HG02938 (cell line): ENCODE measurements at regions not wholly inside any gene's neighbourhood (a gene's known extent, or its start where the extent isn't known, plus 50 kb on each side); places are given as distances from the start of the nearest gene placed in this dataset.
"Not testable (repeated sequence)": the region's sequence is repeated elsewhere in the genome, so short reads cannot be mapped to it uniquely, and the experiment has no call there.

Experiments
- ATAC-seq: cut with Tn5 transposase; IDR thresholded peaks from one replicate; pipeline ENCODE4 v1.9.1; 2021; ENCODE audit warnings: mild to moderate bottlenecking, moderate library complexity; ENCODE audit not compliant: unreplicated experiment

GRCh38 chr11:28938091-28938490 lies 829.9 kb downstream of the METTL15 start:
- no peak for ATAC-seq

DNA sequence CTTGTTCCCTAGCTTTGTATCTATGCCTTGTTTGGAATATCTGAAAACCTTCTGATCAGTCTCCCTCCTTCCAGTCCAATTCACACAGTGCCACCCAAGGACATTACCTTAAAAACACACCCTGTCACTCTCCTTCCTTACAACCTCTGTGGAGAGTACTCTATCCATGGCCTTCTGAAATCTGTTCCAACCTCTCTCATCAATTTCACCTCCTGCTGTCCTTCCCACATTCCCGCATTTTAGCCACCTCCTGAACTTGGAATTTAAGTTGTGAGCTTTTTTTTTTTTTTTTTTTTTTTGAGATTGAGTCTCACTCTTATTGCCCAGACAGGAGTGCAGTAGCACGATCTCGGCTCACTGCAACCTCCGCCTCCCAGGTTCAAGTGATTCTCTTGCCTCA lies 824.8 kb downstream of the METTL15 start:
- no peak for ATAC-seq

- ATAC-seq: no peak
Measured at GRCh38 chr11:28924004-28924403, 815.8 kb downstream of the METTL15 start.

- ATAC-seq: no peak
Measured at GRCh38 chr11:28922386-28922981, 814.3 kb downstream of the METTL15 start.

DNA sequence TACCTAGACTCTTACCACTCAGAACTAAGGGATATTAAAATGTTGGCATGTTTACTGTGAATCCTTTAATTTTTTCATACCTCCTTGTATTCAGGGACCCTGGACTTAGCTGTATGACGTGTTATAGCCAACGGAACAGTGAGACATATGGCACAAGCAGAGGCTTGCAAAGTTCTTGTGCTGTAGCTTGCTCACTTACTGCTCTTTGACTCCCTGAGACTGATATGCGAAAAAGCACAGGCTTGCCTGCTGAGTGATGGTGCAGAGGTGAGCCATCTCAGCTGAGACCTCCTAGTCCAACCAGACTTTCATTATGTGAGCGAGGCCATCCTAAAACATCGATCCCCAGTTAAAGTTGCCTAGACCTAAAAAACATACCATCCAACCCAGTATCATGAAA lies 811.0 kb downstream of the METTL15 start:
- ATAC-seq: no peak

DNA sequence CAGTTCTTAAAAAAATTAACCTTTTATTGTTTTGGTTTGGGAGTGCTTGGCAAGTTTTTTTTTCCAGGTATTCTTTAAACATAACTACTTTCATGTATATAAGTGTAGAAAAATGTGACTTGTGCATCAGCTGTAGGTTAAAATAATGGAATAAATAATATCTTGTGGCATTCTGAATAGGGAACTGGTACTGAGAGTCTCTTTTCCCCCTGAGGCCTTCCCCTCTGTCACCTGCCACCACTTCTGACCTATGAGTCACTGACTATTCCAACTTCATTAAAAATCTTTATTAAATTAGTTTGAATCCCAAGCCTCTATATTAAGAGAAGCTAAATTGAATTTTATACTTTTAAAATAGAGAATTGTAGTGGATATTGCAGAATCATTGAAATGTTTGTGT lies 805.7 kb downstream of the METTL15 start:
- no peak for ATAC-seq

DNA sequence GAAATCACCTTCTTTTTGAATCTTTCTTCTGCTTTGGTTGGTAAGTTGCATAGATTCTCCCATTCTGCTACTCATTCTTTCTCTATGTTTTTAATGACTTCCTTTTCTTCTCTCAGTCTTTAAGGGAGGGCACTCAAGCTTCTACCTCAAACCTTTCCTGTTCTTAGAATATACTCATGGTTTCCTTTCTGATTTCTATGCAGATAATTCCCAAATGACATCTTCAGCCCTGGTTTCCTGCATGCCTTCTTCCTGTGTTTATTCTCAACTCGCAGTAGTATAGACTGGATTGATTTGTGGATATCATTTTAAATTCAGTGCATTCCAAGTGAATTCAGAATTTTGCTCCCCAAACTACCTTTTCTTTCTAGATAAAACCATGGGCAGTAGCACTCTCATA lies 803.6 kb downstream of the METTL15 start:
- ATAC-seq: no peak

DNA sequence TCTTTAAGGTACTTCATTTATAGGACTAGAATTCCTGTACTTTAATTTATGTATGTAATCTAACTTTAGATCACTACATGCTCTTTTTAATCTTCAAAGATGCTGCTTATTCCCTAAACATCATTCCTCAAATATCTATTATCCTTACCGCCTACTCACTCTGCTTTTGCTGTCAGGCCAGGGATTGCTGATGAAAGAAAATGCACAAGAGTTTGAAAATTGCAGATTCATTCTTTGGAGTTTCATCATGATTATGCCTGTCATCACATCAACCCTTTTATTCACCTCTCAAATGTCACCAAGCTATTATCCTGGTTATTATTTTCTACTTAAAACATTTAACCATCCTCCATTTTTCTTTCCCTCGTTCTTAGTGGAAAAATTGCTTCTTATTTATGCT lies 802.7 kb downstream of the METTL15 start:
- ATAC-seq: no peak

DNA sequence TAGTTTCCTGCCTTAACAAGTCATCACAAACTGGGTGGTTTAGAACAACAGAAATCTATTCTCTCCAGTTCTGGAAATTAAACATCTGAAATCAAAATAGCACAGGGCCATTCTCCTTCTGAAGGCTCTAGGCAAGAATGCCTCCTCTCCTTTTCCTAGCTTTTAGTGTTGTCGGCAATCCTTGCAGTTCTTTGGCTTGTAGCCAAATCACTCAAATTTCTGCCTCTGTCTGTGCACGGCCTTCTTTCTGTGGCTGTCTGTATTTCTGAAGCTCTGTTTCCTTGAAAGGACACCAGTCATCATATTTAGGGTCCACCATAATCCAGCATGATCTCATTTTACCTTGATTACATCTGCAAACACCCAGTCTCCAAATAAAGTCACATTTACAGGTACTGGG lies 795.5 kb downstream of the METTL15 start:
- ATAC-seq: no peak

DNA sequence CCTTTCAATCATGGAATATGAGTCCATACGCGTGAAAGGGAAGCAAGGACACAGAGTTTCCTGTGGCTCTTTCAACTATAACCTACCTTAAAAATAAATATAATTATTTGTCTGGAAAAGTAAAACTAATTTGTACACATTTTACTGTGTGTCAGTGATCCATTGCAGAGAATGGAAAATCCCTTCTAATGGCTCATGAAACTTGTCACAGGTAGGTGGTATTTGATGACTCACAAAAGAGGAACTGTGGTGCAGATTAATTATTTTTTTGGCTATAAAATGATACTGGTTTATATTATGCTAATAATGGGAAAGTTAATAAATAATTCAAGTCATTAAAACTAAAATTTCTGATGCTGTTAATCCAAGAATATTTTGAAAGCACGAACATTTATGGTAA lies 792.2 kb downstream of the METTL15 start:
- ATAC-seq: no peak

DNA sequence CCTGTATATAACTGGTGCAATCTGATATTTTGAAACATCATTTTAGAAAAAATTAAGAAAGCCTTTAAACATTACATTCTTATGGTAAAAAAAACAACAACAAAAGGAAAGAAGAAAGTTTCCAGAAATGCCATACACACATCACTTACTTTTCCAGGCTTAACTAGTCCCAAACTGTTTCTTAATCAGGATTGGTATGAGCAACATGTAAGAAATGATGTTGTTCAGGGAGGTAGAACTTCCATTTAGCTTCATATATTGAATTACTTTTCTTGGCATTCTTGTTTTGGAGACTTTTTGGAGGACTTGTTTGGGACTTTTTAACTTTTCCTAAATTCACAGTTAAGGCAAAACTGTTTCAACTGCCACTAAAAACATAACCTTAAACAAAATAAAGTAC lies 791.5 kb downstream of the METTL15 start:
- ATAC-seq: no peak

GRCh38 chr11:28890601-28891040 lies 782.4 kb downstream of the METTL15 start:
- not testable (repeated sequence) for ATAC-seq

GRCh38 chr11:28887681-28888080 lies 779.5 kb downstream of the METTL15 start:
- ATAC-seq: no peak

DNA sequence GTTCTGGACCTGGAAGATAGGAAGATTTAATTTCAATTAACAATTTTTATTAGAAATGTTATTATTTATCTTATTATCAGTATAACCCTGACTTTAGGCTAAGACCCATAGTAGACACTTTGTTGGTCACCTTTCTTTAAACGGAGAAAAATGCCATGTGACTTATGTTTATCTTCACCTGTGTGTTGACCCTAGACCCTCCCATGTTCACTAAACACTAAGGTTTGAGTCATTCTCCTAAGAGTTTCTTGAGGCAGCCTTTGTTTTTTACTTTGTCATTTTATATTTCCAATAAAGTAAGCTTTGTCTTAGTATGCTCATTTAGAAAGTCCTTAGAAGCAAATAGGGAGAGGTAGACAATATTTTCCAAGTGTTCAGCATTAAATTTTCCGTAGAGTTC lies 771.7 kb downstream of the METTL15 start:
- no peak for ATAC-seq

GRCh38 chr11:28878025-28878424 lies 769.8 kb downstream of the METTL15 start:
- no peak for ATAC-seq

DNA sequence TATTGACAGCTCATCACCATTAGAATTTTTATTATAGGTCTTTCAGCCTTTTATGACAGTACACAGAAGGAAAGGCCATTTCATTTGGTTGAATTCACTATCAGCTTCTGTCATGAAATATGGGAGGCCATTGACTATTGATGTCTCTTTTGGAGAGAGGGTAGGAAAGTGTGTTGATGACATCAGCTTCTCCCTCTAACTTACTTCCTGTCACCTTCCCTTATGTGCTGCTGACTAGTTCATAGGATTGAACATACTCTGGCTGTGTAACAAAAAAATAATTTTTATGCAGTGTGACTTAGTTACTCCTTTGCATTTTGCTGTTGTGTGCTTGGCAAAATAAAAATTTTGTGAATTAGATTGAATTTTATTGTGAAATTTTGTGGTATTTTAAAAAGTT lies 769.2 kb downstream of the METTL15 start:
- ATAC-seq: no peak

DNA sequence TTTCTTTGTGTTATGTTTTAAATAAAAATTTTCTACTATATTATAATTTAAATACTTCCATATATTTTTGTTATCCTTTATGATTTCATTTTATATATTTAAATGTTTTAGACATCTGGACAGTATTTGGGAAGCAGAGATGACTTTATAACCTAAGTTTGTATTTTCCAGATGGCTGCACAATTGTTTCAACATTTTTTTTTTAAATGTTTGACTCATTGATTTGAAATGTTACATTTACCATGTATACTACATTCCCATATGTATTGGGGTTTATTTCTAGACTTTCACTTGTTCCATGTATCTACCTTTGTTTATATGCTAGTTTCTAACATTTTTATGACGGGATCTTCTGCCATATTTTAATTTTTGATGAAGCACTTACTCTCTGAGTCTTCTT lies 766.5 kb downstream of the METTL15 start:
- ATAC-seq: no peak

DNA sequence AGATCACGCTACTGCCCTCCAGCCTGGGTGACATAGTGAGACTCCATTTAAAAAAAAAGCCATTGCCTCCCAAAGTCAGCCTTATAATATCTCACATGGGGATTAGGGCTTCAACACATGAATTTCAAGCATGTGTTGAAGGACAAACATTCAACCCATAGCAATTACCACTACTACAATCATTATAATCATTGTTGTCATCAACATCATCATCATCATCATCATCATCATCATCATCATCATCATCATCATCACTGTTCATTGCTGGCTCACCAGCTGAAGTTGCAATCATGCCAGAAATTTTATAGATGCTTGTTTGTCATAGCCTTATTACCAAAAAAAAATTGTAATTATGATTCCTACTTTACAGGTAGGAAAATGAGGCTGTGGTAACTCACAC lies 762.9 kb downstream of the METTL15 start:
- no peak for ATAC-seq

GRCh38 chr11:28863422-28863821 lies 755.2 kb downstream of the METTL15 start:
- no peak for ATAC-seq

DNA sequence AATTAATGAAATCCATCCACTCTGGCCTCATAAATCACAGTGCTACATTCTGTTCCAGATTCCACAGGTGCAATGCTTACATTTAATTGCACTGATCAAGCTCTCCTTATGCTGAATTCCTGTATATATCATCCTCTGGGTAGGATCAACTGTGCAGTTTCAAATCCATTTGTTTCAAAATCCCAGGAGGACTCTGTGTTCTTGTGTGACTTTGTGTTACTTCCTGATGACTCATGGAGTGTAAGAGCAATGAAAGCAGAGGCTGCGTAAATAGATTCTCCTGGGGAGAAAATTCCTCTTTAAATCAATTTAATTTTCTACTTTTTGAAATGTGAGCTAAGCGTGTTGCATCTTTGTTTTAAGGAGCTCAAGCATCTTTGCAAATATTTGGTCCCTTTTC lies 752.7 kb downstream of the METTL15 start:
- no peak for ATAC-seq

DNA sequence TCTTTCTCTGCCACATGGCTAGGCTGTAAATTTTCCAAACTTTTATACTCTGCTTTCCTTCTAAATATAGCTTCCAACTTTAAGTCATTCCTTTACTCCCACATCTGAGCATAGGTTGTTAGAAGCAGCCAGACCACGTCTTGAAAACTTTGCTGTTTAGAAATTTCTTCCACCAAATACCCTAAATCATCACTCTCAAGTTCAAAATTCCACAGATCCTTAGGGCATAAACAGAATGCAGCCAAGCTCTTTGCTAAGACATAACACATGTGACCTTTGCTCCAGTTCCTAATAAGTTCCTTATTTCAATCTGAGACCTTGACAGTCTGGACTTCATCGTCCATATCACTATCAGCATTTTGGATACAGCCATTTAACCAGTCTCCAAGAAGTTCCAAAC lies 749.9 kb downstream of the METTL15 start:
- ATAC-seq: no peak

GRCh38 chr11:28849053-28849452 lies 740.9 kb downstream of the METTL15 start:
- ATAC-seq: no peak

DNA sequence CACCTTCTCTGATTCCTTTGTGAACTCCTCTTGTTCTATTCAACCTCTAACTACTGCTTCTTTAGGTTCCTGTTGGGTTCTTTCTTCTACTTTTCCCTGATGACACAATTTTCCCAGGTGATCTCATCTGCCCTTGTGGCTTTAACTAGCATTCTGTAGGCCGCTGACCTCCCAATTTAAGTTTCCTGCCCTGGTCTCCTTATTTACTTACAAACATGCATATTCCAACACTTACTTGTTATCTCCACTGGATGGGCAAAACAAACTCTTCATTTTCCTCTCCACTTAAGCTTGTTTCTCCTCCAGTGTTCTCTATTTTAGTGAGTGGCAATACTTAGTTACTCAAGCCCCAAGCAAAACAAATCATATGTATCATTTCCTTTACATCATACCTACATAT lies 734.5 kb downstream of the METTL15 start:
- ATAC-seq: no peak

GRCh38 chr11:28838741-28839140 lies 730.6 kb downstream of the METTL15 start:
- no peak for ATAC-seq
